ENCODE measurements at regions not wholly inside any gene's neighbourhood (a gene's known extent, or its start where the extent isn't known, plus 50 kb on each side); places are given as distances from the start of the nearest gene placed in this dataset.

- TF ChIP-seq CTCF (IDR thresholded peaks at IDR 0.05) (no peak), FOXJ3 (CRISPR knock-in tag; IDR thresholded peaks at IDR 0.05; ENCODE audit: borderline replicate concordance) (no peak), SP1 (CRISPR knock-in tag; conservative IDR thresholded peaks at IDR 0.05) (no peak), GABPB1 (CRISPR knock-in tag; IDR thresholded peaks at IDR 0.05) (no peak), MAX (CRISPR knock-in tag; IDR thresholded peaks at IDR 0.05) (no peak), FOXP1 (CRISPR knock-in tag; IDR thresholded peaks at IDR 0.05; ENCODE audit: borderline replicate concordance) (no peak), NFYB (CRISPR knock-in tag; conservative IDR thresholded peaks at IDR 0.05; ENCODE audit: low read depth) (no peak), ATF6 (CRISPR knock-in tag; IDR thresholded peaks at IDR 0.05) (no peak)
- TF ChIP-seq, protein P1, sequence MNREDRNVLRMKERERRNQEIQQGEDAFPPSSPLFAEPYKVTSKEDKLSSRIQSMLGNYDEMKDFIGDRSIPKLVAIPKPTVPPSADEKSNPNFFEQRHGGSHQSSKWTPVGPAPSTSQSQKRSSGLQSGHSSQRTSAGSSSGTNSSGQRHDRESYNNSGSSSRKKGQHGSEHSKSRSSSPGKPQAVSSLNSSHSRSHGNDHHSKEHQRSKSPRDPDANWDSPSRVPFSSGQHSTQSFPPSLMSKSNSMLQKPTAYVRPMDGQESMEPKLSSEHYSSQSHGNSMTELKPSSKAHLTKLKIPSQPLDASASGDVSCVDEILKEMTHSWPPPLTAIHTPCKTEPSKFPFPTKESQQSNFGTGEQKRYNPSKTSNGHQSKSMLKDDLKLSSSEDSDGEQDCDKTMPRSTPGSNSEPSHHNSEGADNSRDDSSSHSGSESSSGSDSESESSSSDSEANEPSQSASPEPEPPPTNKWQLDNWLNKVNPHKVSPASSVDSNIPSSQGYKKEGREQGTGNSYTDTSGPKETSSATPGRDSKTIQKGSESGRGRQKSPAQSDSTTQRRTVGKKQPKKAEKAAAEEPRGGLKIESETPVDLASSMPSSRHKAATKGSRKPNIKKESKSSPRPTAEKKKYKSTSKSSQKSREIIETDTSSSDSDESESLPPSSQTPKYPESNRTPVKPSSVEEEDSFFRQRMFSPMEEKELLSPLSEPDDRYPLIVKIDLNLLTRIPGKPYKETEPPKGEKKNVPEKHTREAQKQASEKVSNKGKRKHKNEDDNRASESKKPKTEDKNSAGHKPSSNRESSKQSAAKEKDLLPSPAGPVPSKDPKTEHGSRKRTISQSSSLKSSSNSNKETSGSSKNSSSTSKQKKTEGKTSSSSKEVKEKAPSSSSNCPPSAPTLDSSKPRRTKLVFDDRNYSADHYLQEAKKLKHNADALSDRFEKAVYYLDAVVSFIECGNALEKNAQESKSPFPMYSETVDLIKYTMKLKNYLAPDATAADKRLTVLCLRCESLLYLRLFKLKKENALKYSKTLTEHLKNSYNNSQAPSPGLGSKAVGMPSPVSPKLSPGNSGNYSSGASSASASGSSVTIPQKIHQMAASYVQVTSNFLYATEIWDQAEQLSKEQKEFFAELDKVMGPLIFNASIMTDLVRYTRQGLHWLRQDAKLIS (CRISPR knock-in tag; IDR thresholded peaks at IDR 0.05; ENCODE audit: borderline replicate concordance), result no peak
- TF ChIP-seq, protein P2, sequence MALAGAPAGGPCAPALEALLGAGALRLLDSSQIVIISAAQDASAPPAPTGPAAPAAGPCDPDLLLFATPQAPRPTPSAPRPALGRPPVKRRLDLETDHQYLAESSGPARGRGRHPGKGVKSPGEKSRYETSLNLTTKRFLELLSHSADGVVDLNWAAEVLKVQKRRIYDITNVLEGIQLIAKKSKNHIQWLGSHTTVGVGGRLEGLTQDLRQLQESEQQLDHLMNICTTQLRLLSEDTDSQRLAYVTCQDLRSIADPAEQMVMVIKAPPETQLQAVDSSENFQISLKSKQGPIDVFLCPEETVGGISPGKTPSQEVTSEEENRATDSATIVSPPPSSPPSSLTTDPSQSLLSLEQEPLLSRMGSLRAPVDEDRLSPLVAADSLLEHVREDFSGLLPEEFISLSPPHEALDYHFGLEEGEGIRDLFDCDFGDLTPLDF (CRISPR knock-in tag; IDR thresholded peaks at IDR 0.05), result no peak
- TF ChIP-seq, protein P3, sequence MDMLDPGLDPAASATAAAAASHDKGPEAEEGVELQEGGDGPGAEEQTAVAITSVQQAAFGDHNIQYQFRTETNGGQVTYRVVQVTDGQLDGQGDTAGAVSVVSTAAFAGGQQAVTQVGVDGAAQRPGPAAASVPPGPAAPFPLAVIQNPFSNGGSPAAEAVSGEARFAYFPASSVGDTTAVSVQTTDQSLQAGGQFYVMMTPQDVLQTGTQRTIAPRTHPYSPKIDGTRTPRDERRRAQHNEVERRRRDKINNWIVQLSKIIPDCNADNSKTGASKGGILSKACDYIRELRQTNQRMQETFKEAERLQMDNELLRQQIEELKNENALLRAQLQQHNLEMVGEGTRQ (CRISPR knock-in tag; IDR thresholded peaks at IDR 0.05), result no peak
These were observed 164.9 kb downstream of the SLC24A2 start for GRCh38 chr9:19623941-19624340.

All from WTC11 (cell line).